Activated B cell treated with CpG ODN at 0.5 μM for 24 hours (primary cell): ENCODE measurements at regions not wholly inside any gene's neighbourhood (a gene's known extent, or its start where the extent isn't known, plus 50 kb on each side); places are given as distances from the start of the nearest gene placed in this dataset.

Source experiments
- ATAC-seq: fragments of 200-7000 bp; cut with Tn5 transposase; one replicate; pipeline ENCODE4 v1.10.0; 2021; ENCODE audit warnings: low read depth, mild to moderate bottlenecking, moderate library complexity
- CTCF ChIA-PET: fragments of 350-600 bp; sonication (Branson Sonifier 250); formaldehyde crosslinking; loops from one replicate; lab custom pipeline; 2021; ENCODE audit warnings: antibody characterized with exemption; lab: Charles Lee
- POLR2A ChIA-PET: fragments of 350-600 bp; sonication (Branson Sonifier 250); formaldehyde crosslinking; loops from one replicate; lab custom pipeline; 2021; ENCODE audit warnings: antibody characterized with exemption; lab: Charles Lee
- DNase-seq: peaks from one replicate; pipeline ENCODE4 v3.0.0; 2022
- H3K27ac Mint-ChIP-seq: one replicate; pipeline ENCODE4 v1.8.0; 2020; ENCODE audit warnings: mixed read lengths
- H3K27me3 Mint-ChIP-seq: one replicate; pipeline ENCODE4 v1.8.0; 2021; ENCODE audit warnings: mixed read lengths
- H3K36me3 Mint-ChIP-seq: one replicate; pipeline ENCODE4 v1.8.0; 2021; ENCODE audit warnings: low read depth, mixed read lengths
- H3K4me1 Mint-ChIP-seq: one replicate; pipeline ENCODE4 v1.8.0; 2021; ENCODE audit warnings: mixed read lengths
- H3K4me3 Mint-ChIP-seq: one replicate; pipeline ENCODE4 v1.8.0; 2020; ENCODE audit warnings: mild to moderate bottlenecking, mixed read lengths
- H3K9me3 Mint-ChIP-seq: one replicate; pipeline ENCODE4 v1.8.0; 2020; ENCODE audit warnings: mixed read lengths
- intact Hi-C: fragments of 100-400 bp; cut with micrococcal nuclease; formaldehyde crosslinking; loops from one replicate; pipeline ENCODE4 v1.15.1; 2024
- TF ChIP-seq, protein P1 (sequence below): fragments of 200-600 bp; IDR thresholded peaks from one replicate; pipeline ENCODE4 v1.8.0; 2022; ENCODE audit warnings: antibody characterized with exemption, mild to moderate bottlenecking

DNA sequence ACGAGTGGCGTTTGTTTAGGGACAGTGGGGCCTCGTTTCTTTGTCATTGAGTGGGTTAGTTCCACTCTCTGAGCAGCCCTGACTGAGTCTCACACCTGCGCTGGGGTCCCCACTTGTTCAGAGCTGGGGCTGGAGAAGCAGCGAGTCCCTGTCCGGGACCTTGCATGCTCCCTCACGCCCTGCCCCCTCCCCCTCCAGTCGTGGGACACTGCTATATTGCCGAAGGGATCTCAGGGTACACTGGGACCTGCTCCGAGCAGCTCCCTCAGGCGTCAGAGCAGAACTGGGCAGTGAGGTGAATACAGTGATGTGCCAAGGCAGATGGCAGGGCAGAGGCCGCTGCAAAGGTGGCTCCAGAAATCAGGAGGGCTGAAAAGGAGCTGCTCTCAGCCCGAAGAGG, 59.9 kb upstream of the KLF13 start:
- H3K9me3 Mint-ChIP-seq = no peaks in the 10 kb centered on the region
- intact Hi-C loops = loop anchor here (1.0 to 10.0 kb wide), 5 partner anchors 18 to 98 kb away; partner anchors contain the start of gene KLF13
- ChIA-PET CTCF (interaction anchor here (0.8 to 6.7 kb wide), 8 partner anchors 36 to 221 kb away, joined by 3 to 47 read pairs (median 5); partner anchors contain the start of gene KLF13), POLR2A (interaction anchor here (0.5 to 13.6 kb wide), 28 partner anchors 11 to 192 kb away, joined by 3 to 406 read pairs (median 6); partner anchors contain the start of gene KLF13)
- peak overlapping the region; percentile 79 for H3K4me3 Mint-ChIP-seq
- no peaks in the 10 kb centered on the region for H3K36me3 Mint-ChIP-seq
- TF ChIP-seq, protein P1, sequence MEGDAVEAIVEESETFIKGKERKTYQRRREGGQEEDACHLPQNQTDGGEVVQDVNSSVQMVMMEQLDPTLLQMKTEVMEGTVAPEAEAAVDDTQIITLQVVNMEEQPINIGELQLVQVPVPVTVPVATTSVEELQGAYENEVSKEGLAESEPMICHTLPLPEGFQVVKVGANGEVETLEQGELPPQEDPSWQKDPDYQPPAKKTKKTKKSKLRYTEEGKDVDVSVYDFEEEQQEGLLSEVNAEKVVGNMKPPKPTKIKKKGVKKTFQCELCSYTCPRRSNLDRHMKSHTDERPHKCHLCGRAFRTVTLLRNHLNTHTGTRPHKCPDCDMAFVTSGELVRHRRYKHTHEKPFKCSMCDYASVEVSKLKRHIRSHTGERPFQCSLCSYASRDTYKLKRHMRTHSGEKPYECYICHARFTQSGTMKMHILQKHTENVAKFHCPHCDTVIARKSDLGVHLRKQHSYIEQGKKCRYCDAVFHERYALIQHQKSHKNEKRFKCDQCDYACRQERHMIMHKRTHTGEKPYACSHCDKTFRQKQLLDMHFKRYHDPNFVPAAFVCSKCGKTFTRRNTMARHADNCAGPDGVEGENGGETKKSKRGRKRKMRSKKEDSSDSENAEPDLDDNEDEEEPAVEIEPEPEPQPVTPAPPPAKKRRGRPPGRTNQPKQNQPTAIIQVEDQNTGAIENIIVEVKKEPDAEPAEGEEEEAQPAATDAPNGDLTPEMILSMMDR = no peak
- H3K27me3 Mint-ChIP-seq = no peaks in the 10 kb centered on the region
- no peak for DNase-seq
- peak; percentile 12 for ATAC-seq
- peaks cover 89% of the 10 kb centered on the region for H3K4me1 Mint-ChIP-seq
- H3K27ac Mint-ChIP-seq = peak overlapping the region; percentile 93

DNA sequence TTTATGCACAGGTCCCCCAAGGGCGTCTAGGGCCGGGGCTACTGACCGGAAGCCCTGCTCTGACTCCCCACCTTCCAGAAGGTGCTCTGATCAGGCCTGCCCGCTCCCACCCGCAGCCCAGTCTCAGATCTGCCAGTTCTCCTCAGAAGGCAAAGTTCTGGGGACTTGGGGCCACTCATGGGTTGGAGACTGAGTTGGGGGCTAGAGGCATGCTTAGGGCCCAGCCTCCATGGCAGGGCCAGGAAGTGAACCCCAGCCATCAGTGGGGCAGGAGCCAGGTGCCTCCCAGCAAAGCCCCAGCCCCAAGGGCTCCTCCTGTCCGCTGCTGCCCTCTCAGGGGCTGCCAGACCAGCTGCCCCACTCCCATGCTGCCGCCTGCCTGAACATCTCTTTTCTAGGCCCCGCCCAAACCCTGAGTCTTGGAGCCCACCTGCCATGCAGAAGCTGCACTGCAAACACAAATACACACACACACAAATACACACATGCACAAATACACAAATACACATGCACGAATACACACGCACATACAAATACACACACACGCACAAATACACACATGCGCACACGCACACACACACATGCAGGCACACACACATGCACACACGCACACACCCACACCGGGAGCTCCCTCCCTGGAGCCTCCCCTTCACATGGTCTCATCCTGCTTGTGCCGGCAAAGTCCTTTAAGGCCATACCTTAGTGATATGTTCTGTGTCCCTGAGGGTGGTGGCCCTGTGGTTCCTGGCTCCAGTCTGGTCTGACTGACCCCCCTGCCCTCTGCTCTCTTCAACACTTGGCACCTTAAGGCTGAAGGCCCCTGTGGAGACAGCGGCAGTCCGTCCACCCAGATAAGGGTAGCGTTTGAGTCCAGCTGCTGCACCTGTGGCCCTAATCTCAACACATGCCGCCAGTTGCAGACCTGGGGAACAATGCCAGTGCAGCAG, 59.2 kb upstream of the KLF13 start:
- H3K27ac Mint-ChIP-seq = peak overlapping the region; percentile 93
- H3K4me1 Mint-ChIP-seq = peaks cover 82% of the 10 kb centered on the region
- TF ChIP-seq, protein P1 = no peak
- CTCF ChIA-PET = interaction anchor here (0.8 to 6.7 kb wide), 8 partner anchors 37 to 220 kb away, joined by 3 to 47 read pairs (median 5); partner anchors contain the start of gene KLF13
- POLR2A ChIA-PET = interaction anchor here (0.5 to 13.6 kb wide), 24 partner anchors 11 to 169 kb away, joined by 3 to 406 read pairs (median 6); partner anchors contain the start of gene KLF13
- intact Hi-C loops = loop anchor here (2.0 to 10.0 kb wide), 2 partner anchors 17 to 97 kb away; no protein-coding TSS in a partner anchor
- no peaks in the 10 kb centered on the region for H3K9me3 Mint-ChIP-seq
- peak overlapping the region; percentile 79 for H3K4me3 Mint-ChIP-seq
- H3K27me3 Mint-ChIP-seq = no peaks in the 10 kb centered on the region
- ATAC-seq (no peak), DNase-seq (peak; percentile 15)
- H3K36me3 Mint-ChIP-seq = no peaks in the 10 kb centered on the region

DNA sequence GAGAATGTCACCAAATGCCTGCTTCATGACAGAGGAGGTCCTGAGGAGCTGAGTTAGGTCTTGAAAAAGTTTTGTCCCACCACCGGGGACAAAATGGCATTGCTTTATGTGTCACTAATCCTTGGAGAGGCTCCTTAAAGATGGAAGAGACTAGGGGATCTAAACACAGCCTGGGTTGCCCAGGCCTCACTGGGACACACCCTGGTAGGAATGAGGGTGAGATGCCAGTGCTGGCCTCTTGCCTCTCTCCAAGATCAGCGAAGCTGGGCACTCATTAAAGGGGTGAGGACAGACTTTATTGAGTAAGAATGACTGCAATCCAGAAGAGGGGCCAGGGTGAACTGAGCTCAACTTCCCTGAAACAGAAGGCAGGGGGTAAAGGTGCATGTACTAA, 58.5 kb upstream of the KLF13 start:
- peaks cover 82% of the 10 kb centered on the region for H3K4me1 Mint-ChIP-seq
- no peak for ATAC-seq
- DNase-seq = no peak
- H3K4me3 Mint-ChIP-seq = no peak overlapping the region
- intact Hi-C loops = loop anchor here (10.0 kb wide), 1 partner anchor 97 kb away; no protein-coding TSS in a partner anchor
- CTCF ChIA-PET = interaction anchor here (2.6 to 6.7 kb wide), 2 partner anchors 53 to 220 kb away, joined by 15 to 41 read pairs; no protein-coding TSS in a partner anchor
- peak overlapping the region; percentile 93 for H3K27ac Mint-ChIP-seq
- TF ChIP-seq, protein P1 = no peak
- no peaks in the 10 kb centered on the region for H3K36me3 Mint-ChIP-seq
- H3K27me3 Mint-ChIP-seq = no peaks in the 10 kb centered on the region
- no peaks in the 10 kb centered on the region for H3K9me3 Mint-ChIP-seq
- POLR2A ChIA-PET = interaction anchor here (0.7 to 13.6 kb wide), 8 partner anchors 12 to 172 kb away, joined by 3 to 406 read pairs (median 4); partner anchors contain the start of gene KLF13

DNA sequence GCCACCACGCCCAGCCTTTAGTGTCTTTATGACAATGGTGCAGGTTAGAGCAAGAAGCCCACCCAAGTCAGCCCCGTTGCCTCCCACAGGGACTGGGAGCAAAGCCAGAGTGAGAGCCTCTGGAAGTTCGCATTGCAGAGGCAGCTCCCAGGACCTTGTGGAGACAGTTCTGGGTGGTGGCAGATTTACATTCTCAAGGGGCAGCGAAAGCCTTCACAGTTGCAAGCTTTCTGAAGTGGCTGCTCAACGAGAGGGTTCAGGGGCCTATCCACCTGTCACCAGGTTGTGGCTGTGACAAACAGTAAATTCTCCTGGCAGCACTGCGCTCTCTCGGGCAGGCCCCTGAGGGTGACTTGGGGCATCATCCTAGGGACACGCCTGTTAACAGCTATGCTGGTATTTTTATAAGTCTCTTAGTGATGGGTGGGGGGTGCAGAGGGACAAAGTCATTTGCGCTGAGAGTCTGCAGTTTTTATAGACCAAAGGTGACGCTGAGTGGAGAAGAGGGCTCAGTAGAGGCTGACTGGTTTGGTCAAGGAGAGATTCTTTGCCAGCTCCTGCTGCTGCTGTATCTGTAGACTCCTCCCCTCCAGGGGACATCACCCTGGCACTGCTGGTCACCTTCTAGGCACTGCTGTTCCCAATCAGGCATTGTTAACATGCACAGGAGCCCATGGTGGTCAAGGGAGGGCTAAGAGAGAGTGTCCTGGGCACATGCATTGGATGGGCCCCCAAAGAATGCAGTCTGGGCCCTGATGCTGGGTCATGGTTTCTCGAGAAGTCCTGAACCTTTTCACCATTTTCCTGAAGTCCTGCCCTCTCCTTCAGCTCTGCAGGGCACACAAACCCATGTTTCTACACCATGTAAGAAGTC, 57.5 kb upstream of the KLF13 start:
- H3K27ac Mint-ChIP-seq = peak overlapping the region; percentile 24
- H3K27me3 Mint-ChIP-seq = no peaks in the 10 kb centered on the region
- no peak overlapping the region for H3K4me3 Mint-ChIP-seq
- ChIA-PET POLR2A (interaction anchor here (0.7 to 13.6 kb wide), 7 partner anchors 13 to 171 kb away, joined by 3 to 406 read pairs (median 4); partner anchors contain the start of gene KLF13), CTCF (interaction anchor here (1.0 to 6.7 kb wide), 2 partner anchors 219 to 220 kb away, joined by 3 to 41 read pairs; no protein-coding TSS in a partner anchor)
- DNase-seq = no peak
- peaks cover 80% of the 10 kb centered on the region for H3K4me1 Mint-ChIP-seq
- intact Hi-C loops = loop anchor here (10.0 kb wide), 1 partner anchor 96 kb away; no protein-coding TSS in a partner anchor
- H3K36me3 Mint-ChIP-seq = no peaks in the 10 kb centered on the region
- no peaks in the 10 kb centered on the region for H3K9me3 Mint-ChIP-seq
- TF ChIP-seq, protein P1 = no peak
- no peak for ATAC-seq
